ENCODE measurements at regions not wholly inside any gene's neighbourhood (a gene's known extent, or its start where the extent isn't known, plus 50 kb on each side); places are given as distances from the start of the nearest gene placed in this dataset.

GRCh38 chr1:187241971-187242370 is 413.2 kb downstream of the PLA2G4A start:
- DNase-seq, result no peak

- DNase-seq, result no peak
These were observed 415.9 kb downstream of the PLA2G4A start for GRCh38 chr1:187244623-187245022.

GRCh38 chr1:187245201-187245600 is 416.5 kb downstream of the PLA2G4A start:
- no peak for DNase-seq

- no peak for DNase-seq
These were observed 420.4 kb downstream of the PLA2G4A start for GRCh38 chr1:187249196-187249595.

- no peak for DNase-seq
These were observed 424.2 kb downstream of the PLA2G4A start for GRCh38 chr1:187252923-187253322.

GRCh38 chr1:187257476-187257875 is 428.7 kb downstream of the PLA2G4A start:
- no peak for DNase-seq

GRCh38 chr1:187261637-187262036 is 432.9 kb downstream of the PLA2G4A start:
- DNase-seq, result peak; percentile 99

GRCh38 chr1:187262731-187263130 is 434.0 kb downstream of the PLA2G4A start:
- DNase-seq, result no peak

GRCh38 chr1:187264995-187265602 is 436.4 kb downstream of the PLA2G4A start:
- DNase-seq, result peak; percentile 82

GRCh38 chr1:187266051-187266450 is 437.3 kb downstream of the PLA2G4A start:
- DNase-seq, result no peak

- no peak for DNase-seq
These were observed 439.1 kb downstream of the PLA2G4A start for GRCh38 chr1:187267827-187268226.

- no peak for DNase-seq
These were observed 441.5 kb downstream of the PLA2G4A start for GRCh38 chr1:187270256-187270655.

- no peak for DNase-seq
These were observed 446.6 kb downstream of the PLA2G4A start for GRCh38 chr1:187275346-187275745.

- peak; percentile 58 for DNase-seq
These were observed 447.3 kb downstream of the PLA2G4A start for GRCh38 chr1:187275985-187276575.

GRCh38 chr1:187276677-187277076 is 447.9 kb downstream of the PLA2G4A start:
- DNase-seq, result no peak

GRCh38 chr1:187280031-187280430 is 451.3 kb downstream of the PLA2G4A start:
- no peak for DNase-seq

GRCh38 chr1:187281085-187281484 is 452.3 kb downstream of the PLA2G4A start:
- DNase-seq, result no peak

GRCh38 chr1:187283984-187284383 is 455.2 kb downstream of the PLA2G4A start:
- no peak for DNase-seq

GRCh38 chr1:187294421-187295201 is 465.9 kb downstream of the PLA2G4A start:
- no peak for DNase-seq

- DNase-seq, result no peak
These were observed 471.3 kb downstream of the PLA2G4A start for GRCh38 chr1:187300081-187300480.

- no peak for DNase-seq
These were observed 478.1 kb downstream of the PLA2G4A start for GRCh38 chr1:187306710-187307415.

GRCh38 chr1:187310038-187310631 is 481.4 kb downstream of the PLA2G4A start:
- DNase-seq, result no peak

- no peak for DNase-seq
These were observed 484.4 kb downstream of the PLA2G4A start for GRCh38 chr1:187313115-187313514.

All from NCI-H2081 treated with DMSO at 0.1 percent for 48 hours (cell line).